ENCODE measurements at regions not wholly inside any gene's neighbourhood (a gene's known extent, or its start where the extent isn't known, plus 50 kb on each side); places are given as distances from the start of the nearest gene placed in this dataset.

DNA sequence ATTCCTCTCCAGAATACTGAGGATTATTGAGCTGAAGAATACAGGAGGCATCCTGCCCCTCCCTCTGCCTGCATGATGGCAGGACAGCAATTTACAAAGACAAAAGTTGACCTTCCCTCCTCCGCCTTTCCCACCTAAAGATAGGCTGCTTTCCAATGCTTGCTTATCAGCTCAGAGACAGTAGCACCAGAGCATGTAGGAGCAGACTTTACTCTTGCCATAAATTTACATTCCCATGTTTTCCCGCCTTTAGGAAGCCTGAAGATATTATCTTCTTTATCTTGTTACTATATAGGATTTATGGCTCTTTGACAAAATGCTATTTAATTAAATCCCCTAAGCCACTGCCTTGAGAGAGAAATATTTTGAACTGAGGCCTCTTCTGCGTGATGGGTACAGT is 135.6 kb upstream of the HNMT start:
- no peak for DNase-seq (ENCODE audit: low read depth, low spot score)
- no peak overlapping the region for H3K4me3 ChIP-seq (ENCODE audit: low read depth, low read length)
- in situ Hi-C loops (cut with HindIII; ENCODE audit: low sequenced_read_pairs), result no loop called here
- TF ChIP-seq, protein P1, sequence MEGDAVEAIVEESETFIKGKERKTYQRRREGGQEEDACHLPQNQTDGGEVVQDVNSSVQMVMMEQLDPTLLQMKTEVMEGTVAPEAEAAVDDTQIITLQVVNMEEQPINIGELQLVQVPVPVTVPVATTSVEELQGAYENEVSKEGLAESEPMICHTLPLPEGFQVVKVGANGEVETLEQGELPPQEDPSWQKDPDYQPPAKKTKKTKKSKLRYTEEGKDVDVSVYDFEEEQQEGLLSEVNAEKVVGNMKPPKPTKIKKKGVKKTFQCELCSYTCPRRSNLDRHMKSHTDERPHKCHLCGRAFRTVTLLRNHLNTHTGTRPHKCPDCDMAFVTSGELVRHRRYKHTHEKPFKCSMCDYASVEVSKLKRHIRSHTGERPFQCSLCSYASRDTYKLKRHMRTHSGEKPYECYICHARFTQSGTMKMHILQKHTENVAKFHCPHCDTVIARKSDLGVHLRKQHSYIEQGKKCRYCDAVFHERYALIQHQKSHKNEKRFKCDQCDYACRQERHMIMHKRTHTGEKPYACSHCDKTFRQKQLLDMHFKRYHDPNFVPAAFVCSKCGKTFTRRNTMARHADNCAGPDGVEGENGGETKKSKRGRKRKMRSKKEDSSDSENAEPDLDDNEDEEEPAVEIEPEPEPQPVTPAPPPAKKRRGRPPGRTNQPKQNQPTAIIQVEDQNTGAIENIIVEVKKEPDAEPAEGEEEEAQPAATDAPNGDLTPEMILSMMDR (IDR thresholded peaks at IDR 0.05; ENCODE audit: low read depth, low read length), result no peak

DNA sequence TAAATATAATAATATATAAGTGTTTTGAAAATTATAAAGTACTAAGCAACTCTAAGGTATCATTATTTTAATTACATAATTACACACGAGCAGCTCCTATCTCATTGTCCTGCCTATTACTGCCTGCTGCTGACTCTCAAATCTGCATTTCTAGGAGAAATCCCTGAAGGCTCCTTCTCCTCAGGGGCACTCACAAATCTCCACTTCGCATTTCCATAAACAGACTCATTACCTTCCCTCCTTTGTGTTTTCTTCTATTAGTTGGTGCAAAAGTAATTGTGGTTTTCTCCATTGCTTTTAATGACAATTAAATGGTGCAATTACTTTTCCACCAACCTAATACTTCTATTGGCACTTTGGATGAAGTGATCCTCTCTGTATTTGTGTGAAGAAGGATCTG is 135.0 kb upstream of the HNMT start:
- no peak for DNase-seq (ENCODE audit: low read depth, low spot score)
- in situ Hi-C loops (cut with HindIII; ENCODE audit: low sequenced_read_pairs), result no loop called here
- no peak overlapping the region for H3K4me3 ChIP-seq (ENCODE audit: low read depth, low read length)
- TF ChIP-seq, protein P1 (IDR thresholded peaks at IDR 0.05; ENCODE audit: low read depth, low read length), result no peak

DNA sequence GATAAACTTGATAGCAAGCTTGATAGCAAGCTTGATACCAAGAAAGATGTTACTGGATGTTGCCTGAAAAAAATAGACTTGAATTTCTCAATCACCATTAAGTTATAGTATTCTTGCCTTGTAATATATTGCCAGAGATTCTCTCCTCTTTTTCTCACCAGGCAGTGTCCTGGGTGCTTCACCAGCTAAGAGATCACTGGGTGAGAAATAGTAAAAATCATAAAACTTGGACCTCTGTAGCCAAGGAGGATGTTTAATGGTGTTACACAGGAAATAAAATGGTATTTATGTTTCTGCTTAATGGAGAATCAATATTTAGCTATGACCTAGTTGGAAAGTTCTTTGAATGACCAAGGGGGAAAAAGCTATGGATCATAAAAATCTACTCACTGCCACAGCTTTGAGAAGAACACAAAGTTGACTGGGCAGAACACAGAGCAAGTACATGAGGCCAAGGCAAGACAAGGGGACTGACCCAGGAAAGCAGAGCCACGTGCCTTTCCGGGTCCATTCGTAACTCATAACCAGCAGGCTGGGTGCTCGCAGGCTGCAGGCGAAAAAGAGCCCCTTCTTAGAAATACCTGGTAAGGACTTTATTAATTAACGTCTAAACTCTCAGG is 129.4 kb upstream of the HNMT start:
- in situ Hi-C loops (cut with HindIII; ENCODE audit: low sequenced_read_pairs), result no loop called here
- H3K4me3 ChIP-seq (ENCODE audit: low read depth, low read length), result no peak overlapping the region
- TF ChIP-seq, protein P1 (IDR thresholded peaks at IDR 0.05; ENCODE audit: low read depth, low read length), result no peak
- DNase-seq (ENCODE audit: low read depth, low spot score), result no peak

DNA sequence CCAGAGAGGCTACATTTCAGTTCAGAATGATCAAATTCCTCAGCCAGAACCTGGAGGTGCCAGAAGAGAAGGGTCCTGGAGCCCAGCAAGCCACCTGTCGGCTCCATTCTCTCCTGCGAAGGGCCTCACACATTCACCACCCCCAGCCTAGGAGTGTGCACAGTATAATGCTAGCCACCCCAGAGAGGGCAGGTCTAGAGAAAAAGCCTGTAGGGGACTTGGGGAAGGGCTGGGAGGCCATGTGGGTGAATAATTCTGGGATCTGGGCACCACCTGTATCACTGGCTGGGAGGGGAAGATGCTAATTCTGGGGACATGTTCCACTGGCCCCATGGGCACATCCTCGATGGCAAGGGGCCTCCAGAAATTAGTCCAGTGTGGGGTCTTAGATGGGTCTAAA is 127.6 kb upstream of the HNMT start:
- H3K4me3 ChIP-seq (ENCODE audit: low read depth, low read length), result no peak overlapping the region
- TF ChIP-seq, protein P1 (IDR thresholded peaks at IDR 0.05; ENCODE audit: low read depth, low read length), result no peak
- DNase-seq (ENCODE audit: low read depth, low spot score), result no peak
- in situ Hi-C loops (cut with HindIII; ENCODE audit: low sequenced_read_pairs), result no loop called here

DNA sequence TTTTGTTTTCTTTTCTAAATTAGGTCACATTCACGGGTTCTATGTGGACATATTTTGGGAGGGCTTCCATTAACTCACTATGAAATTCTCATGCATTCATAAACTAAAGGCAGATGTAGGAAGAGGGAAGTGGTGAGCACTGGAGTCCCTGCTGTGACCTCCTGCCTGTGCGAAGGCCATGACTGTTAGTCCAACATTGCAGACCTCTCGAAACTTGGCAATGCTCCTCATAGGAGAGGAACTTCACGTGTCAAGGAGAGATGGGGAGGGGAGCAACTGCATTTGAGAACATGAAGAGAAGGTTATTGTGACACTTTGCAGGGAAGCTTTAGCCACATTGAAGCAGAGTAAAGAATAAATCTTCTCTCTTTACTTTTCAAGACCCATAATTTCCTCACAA is 126.4 kb upstream of the HNMT start:
- TF ChIP-seq, protein P1 (IDR thresholded peaks at IDR 0.05; ENCODE audit: low read depth, low read length), result no peak
- DNase-seq (ENCODE audit: low read depth, low spot score), result peak; percentile 12
- in situ Hi-C loops (cut with HindIII; ENCODE audit: low sequenced_read_pairs), result no loop called here

DNA sequence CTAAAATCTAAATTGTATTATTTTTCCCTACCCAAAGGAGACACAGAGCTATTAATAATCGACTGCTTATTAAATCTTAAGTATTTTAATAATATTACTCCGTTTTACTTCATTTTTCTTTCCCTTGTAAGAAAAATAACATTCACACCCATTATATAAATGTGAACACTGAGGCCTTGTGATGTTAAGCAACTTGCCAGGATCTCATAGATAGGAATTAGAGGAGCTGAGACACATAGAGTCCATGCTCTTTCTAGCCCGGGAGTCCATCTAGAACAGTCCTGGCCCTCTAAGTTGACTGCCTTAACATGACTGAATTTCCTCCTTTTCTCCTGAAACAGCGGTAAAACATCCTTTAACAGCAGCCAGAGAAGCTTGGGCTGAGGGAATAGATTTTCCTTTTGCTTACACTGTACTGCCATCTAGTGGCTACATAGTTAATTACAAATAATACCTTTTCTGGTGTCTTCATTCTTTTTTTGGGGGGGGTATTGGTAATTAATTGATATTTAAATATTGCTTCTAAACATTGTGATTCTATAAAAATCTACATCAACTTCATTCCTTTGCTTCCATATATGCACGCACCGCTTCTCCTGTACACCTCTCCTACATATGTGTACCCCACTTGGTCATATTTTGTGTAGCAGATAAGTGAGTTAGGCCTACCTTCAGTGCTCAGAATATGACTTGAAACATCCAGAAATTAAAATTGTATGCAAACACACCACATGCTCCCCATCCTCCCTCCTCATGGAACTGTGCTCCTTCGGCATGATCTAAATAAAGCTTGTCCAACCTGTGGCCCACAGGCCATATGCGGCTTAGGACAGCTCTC is 125.8 kb upstream of the HNMT start:
- TF ChIP-seq, protein P1 (IDR thresholded peaks at IDR 0.05; ENCODE audit: low read depth, low read length), result peak; percentile 37
- peak; percentile 57 for DNase-seq (ENCODE audit: low read depth, low spot score)
- in situ Hi-C loops (cut with HindIII; ENCODE audit: low sequenced_read_pairs), result no loop called here
- H3K4me3 ChIP-seq (ENCODE audit: low read depth, low read length), result no peak overlapping the region

More for the DNA sequence above, 126.4 kb upstream of the HNMT start:
- H3K4me3 ChIP-seq (ENCODE audit: low read depth, low read length), result no peak overlapping the region
